Keratinocyte (primary cell): ENCODE measurements at regions not wholly inside any gene's neighbourhood (a gene's known extent, or its start where the extent isn't known, plus 50 kb on each side); places are given as distances from the start of the nearest gene placed in this dataset.

Experiments
- DNase-seq: peaks from one replicate; pipeline ENCODE4 v3.0.0-alpha.2; 2011; ENCODE audit warnings: low read depth, missing footprints, low spot score
- FAIRE-seq: peaks from 2 replicates; lab custom pipeline; 2011; peaks lifted over from hg19 to GRCh38; lab: Jason Lieb, UNC
- H2AFZ ChIP-seq: 2 replicates; pipeline ENCODE4 v1.6.0; 2012; ENCODE audit warnings: low read length, control low read depth, inconsistent platforms; ENCODE audit not compliant: control insufficient read depth
- H3K27ac ChIP-seq: 2 replicates; pipeline ENCODE4 v1.5.1; 2011; ENCODE audit warnings: low read length; ENCODE audit not compliant: control insufficient read depth, insufficient read depth
- H3K27me3 ChIP-seq: 3 replicates; pipeline ENCODE4 v1.6.0; 2011; ENCODE audit warnings: low read length; ENCODE audit not compliant: control insufficient read depth, insufficient read depth; ENCODE audit errors: extremely low read depth
- H3K36me3 ChIP-seq, 2 experiments: 2 replicates in 1 of 2; 3 replicates in 1 of 2; pipeline ENCODE4 v1.5.1; 2011; ENCODE audit warnings: low read length in 2 of 2, mild to moderate bottlenecking in 1 of 2; ENCODE audit not compliant: control insufficient read depth in 2 of 2, insufficient read depth in 2 of 2; ENCODE audit errors: extremely low read depth in 1 of 2
- H3K4me1 ChIP-seq: 3 replicates; pipeline ENCODE4 v1.5.1; 2011; ENCODE audit warnings: low read length; ENCODE audit not compliant: control insufficient read depth, insufficient read depth; ENCODE audit errors: extremely low read depth
- H3K4me2 ChIP-seq: 3 replicates; pipeline ENCODE4 v1.6.0; 2011; ENCODE audit warnings: low read depth, low read length; ENCODE audit not compliant: control insufficient read depth, insufficient read depth; ENCODE audit errors: extremely low read depth
- H3K4me3 ChIP-seq, 3 experiments: fragments of 200-600 bp in 1 of 3; sonication (generic) in 1 of 3; 2 replicates in 2 of 3; 3 replicates in 1 of 3; pipeline ENCODE4 v1.5.1; 2011 to 2016; ENCODE audit warnings: low read length in 3 of 3, mild to moderate bottlenecking in 3 of 3, control low read depth in 2 of 3, inconsistent platforms in 1 of 3, low read depth in 1 of 3, mixed read lengths in 1 of 3, mixed run types in 1 of 3, moderate library complexity in 1 of 3; ENCODE audit not compliant: control insufficient read depth in 2 of 3, insufficient read depth in 2 of 3; ENCODE audit errors: extremely low read depth in 1 of 3
- H3K79me2 ChIP-seq: 2 replicates; pipeline ENCODE4 v1.6.0; 2012; ENCODE audit warnings: low read length; ENCODE audit not compliant: control insufficient read depth, insufficient read depth
- H3K9ac ChIP-seq: 3 replicates; pipeline ENCODE4 v1.6.0; 2011; ENCODE audit warnings: low read length; ENCODE audit not compliant: control insufficient read depth, insufficient read depth; ENCODE audit errors: extremely low read depth
- H3K9me1 ChIP-seq: 3 replicates; pipeline ENCODE4 v1.6.0; 2011; ENCODE audit warnings: low read length; ENCODE audit not compliant: control insufficient read depth, insufficient read depth; ENCODE audit errors: extremely low read depth
- H3K9me3 ChIP-seq: 2 replicates; pipeline ENCODE4 v1.5.1; 2012; ENCODE audit warnings: low read depth, low read length; ENCODE audit not compliant: control insufficient read depth
- H4K20me1 ChIP-seq: 3 replicates; pipeline ENCODE4 v1.6.0; 2011; ENCODE audit warnings: low read length; ENCODE audit not compliant: control insufficient read depth, insufficient read depth; ENCODE audit errors: extremely low read depth
- EZH2 ChIP-seq: IDR thresholded peaks from one replicate; pipeline ENCODE4 v1.6.1; 2012; ENCODE audit warnings: inconsistent platforms, mild to moderate bottlenecking, low read length, moderate library complexity
- dilution Hi-C: fragments of 300-500 bp; cut with MboI; formaldehyde crosslinking; loops from one replicate; pipeline ENCODE4 v1.7.0; 2020; ENCODE audit warnings: low sequenced_read_pairs; ENCODE audit not compliant: extremely low pct_ligation_motif_present
- TF ChIP-seq, protein P1 (sequence below), 3 experiments: IDR thresholded peaks in 1 of 3; conservative IDR thresholded peaks in 1 of 3; optimal IDR thresholded peaks in 1 of 3; 2 replicates in 2 of 3; 3 replicates in 1 of 3; pipeline versions ENCODE3 to v1.5.1; 2011; ENCODE audit warnings: low read length in 3 of 3, mild to moderate bottlenecking in 3 of 3, moderate library complexity in 2 of 3, control low read depth in 1 of 3, inconsistent platforms in 1 of 3; ENCODE audit not compliant: insufficient read depth in 2 of 3; ENCODE audit errors: extremely low read depth in 1 of 3

- Histone ChIP-seq H3K36me3 (no peaks in the 10 kb centered on the region), H3K9me3 (no peaks in the 10 kb centered on the region), H3K27ac (no peak overlapping the region), H4K20me1 (no peaks in the 10 kb centered on the region), H3K27me3 (no peaks in the 10 kb centered on the region), H3K4me1 (no peaks in the 10 kb centered on the region), H3K9me1 (no peaks in the 10 kb centered on the region), H3K9ac (no peak overlapping the region), H3K79me2 (no peaks in the 10 kb centered on the region), H3K4me3 (no peak overlapping the region), H2AFZ (no peak overlapping the region), H3K4me2 (no peak overlapping the region)
- dilution Hi-C loops, result no loop called here
- no peak for DNase-seq
- TF ChIP-seq, protein P1, sequence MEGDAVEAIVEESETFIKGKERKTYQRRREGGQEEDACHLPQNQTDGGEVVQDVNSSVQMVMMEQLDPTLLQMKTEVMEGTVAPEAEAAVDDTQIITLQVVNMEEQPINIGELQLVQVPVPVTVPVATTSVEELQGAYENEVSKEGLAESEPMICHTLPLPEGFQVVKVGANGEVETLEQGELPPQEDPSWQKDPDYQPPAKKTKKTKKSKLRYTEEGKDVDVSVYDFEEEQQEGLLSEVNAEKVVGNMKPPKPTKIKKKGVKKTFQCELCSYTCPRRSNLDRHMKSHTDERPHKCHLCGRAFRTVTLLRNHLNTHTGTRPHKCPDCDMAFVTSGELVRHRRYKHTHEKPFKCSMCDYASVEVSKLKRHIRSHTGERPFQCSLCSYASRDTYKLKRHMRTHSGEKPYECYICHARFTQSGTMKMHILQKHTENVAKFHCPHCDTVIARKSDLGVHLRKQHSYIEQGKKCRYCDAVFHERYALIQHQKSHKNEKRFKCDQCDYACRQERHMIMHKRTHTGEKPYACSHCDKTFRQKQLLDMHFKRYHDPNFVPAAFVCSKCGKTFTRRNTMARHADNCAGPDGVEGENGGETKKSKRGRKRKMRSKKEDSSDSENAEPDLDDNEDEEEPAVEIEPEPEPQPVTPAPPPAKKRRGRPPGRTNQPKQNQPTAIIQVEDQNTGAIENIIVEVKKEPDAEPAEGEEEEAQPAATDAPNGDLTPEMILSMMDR (optimal IDR thresholded peaks at IDR 0.05 in 1 of 3, IDR thresholded peaks at IDR 0.05 in 1 of 3, conservative IDR thresholded peaks at IDR 0.05 in 1 of 3; ENCODE audit: extremely low read depth in 1 of 3, insufficient read depth in 2 of 3, low read length in 3 of 3), result no peak
- TF ChIP-seq EZH2, result no peak
- FAIRE-seq, result no peak
Observed at GRCh38 chr9:79425840-79426239, 145.9 kb upstream of the TLE4 start.

GRCh38 chr9:79428422-79428821 is 143.3 kb upstream of the TLE4 start:
- H3K79me2 ChIP-seq, result no peaks in the 10 kb centered on the region
- FAIRE-seq, result no peak
- no peak for DNase-seq
- dilution Hi-C loops, result no loop called here
- H2AFZ ChIP-seq, result no peak overlapping the region
- H3K9me3 ChIP-seq, result no peaks in the 10 kb centered on the region
- TF ChIP-seq, protein P1 (optimal IDR thresholded peaks at IDR 0.05 in 1 of 3, IDR thresholded peaks at IDR 0.05 in 1 of 3, conservative IDR thresholded peaks at IDR 0.05 in 1 of 3; ENCODE audit: extremely low read depth in 1 of 3, insufficient read depth in 2 of 3, low read length in 3 of 3), result no peak
- no peak for TF ChIP-seq EZH2
- H3K9ac ChIP-seq, result no peak overlapping the region
- H3K36me3 ChIP-seq, result no peaks in the 10 kb centered on the region
- H3K4me3 ChIP-seq, result no peak overlapping the region
- no peaks in the 10 kb centered on the region for H3K4me1 ChIP-seq
- H4K20me1 ChIP-seq, result no peaks in the 10 kb centered on the region
- H3K27me3 ChIP-seq, result no peaks in the 10 kb centered on the region
- no peaks in the 10 kb centered on the region for H3K9me1 ChIP-seq
- no peak overlapping the region for H3K27ac ChIP-seq
- no peak overlapping the region for H3K4me2 ChIP-seq
